ENCODE measurements at regions not wholly inside any gene's neighbourhood (a gene's known extent, or its start where the extent isn't known, plus 50 kb on each side); places are given as distances from the start of the nearest gene placed in this dataset.

- intact Hi-C loops (cut with DNase I): no loop called here
- H3K27ac ChIP-seq: no peak overlapping the region
- H3K4me1 ChIP-seq (replicated peaks in 1 of 2): peaks cover 0 to 4% of the 10 kb centered on the region in 2 donors
- H3K27me3 ChIP-seq: no peaks in the 10 kb centered on the region
- no peak for TF ChIP-seq CTCF (IDR thresholded peaks at IDR 0.05)
- TF ChIP-seq POLR2A (IDR thresholded peaks at IDR 0.05): no peak
- H3K36me3 ChIP-seq (replicated peaks in 1 of 2): no peaks in the 10 kb centered on the region
- no peaks in the 10 kb centered on the region for H3K9me3 ChIP-seq (replicated peaks in 1 of 3)
- H3K4me3 ChIP-seq: no peak overlapping the region
- DNase-seq: no peak
- WGBS, 4 donors: 49 to 65% (median 57%) methylated on average over 1 of the region's 1 CpG
Observed at GRCh38 chr13:34886987-34887386, 55.1 kb upstream of the NBEA start.

Small RNAs in the stretch of these regions (small RNA-seq; reads per million reads assigned to genes)
- gene AL356321.1 (0 reads per million in 2 donors), gene RF00402 (0 reads per million in 2 donors)
